GM06990 (cell line): ENCODE measurements at regions not wholly inside any gene's neighbourhood (a gene's known extent, or its start where the extent isn't known, plus 50 kb on each side); places are given as distances from the start of the nearest gene placed in this dataset.

Experiments
- DNase-seq: peaks from one replicate; pipeline ENCODE4 v3.0.0-alpha.2; 2011; ENCODE audit not compliant: insufficient read length; ENCODE audit errors: extremely low read depth
- H3K27me3 ChIP-seq: replicated peaks from 2 replicates; pipeline ENCODE4 v1.6.0; 2011; ENCODE audit warnings: low read length; ENCODE audit not compliant: control insufficient read depth, insufficient read depth
- H3K36me3 ChIP-seq: 2 replicates; pipeline ENCODE4 v1.5.1; 2011; ENCODE audit warnings: low read length; ENCODE audit not compliant: control insufficient read depth, insufficient read depth
- H3K4me3 ChIP-seq: replicated peaks from 2 replicates; pipeline ENCODE4 v1.5.1; 2011; ENCODE audit warnings: low read depth, mild to moderate bottlenecking, control low read depth, low read length
- TF ChIP-seq, protein P1 (sequence below): IDR thresholded peaks from 2 replicates; pipeline ENCODE4 v1.5.1; 2011; ENCODE audit warnings: low read length, control low read depth, mild to moderate bottlenecking, inconsistent platforms; ENCODE audit not compliant: insufficient read depth, poor library complexity, severe bottlenecking

DNA sequence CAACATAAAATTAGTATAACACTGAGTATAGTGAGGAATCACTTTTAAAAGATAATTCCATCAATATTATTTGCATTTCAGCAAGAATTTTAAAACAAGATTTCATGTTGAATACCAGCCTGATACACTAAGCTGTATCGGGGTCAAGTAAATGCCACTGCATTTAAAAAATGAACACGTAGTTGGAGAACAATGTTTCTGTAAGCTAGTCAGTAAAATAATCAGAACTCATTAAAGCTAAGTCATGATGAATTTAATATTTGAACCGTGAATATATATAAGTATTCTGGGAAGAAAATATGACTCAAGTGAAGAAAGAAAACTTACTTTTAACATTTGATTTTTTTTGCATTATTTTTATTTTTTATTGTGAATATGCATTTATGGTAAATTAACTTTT, 611.0 kb upstream of the PABPC4L start:
- TF ChIP-seq, protein P1, sequence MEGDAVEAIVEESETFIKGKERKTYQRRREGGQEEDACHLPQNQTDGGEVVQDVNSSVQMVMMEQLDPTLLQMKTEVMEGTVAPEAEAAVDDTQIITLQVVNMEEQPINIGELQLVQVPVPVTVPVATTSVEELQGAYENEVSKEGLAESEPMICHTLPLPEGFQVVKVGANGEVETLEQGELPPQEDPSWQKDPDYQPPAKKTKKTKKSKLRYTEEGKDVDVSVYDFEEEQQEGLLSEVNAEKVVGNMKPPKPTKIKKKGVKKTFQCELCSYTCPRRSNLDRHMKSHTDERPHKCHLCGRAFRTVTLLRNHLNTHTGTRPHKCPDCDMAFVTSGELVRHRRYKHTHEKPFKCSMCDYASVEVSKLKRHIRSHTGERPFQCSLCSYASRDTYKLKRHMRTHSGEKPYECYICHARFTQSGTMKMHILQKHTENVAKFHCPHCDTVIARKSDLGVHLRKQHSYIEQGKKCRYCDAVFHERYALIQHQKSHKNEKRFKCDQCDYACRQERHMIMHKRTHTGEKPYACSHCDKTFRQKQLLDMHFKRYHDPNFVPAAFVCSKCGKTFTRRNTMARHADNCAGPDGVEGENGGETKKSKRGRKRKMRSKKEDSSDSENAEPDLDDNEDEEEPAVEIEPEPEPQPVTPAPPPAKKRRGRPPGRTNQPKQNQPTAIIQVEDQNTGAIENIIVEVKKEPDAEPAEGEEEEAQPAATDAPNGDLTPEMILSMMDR: no peak
- DNase-seq: no peak
- no peak overlapping the region for H3K4me3 ChIP-seq

DNA sequence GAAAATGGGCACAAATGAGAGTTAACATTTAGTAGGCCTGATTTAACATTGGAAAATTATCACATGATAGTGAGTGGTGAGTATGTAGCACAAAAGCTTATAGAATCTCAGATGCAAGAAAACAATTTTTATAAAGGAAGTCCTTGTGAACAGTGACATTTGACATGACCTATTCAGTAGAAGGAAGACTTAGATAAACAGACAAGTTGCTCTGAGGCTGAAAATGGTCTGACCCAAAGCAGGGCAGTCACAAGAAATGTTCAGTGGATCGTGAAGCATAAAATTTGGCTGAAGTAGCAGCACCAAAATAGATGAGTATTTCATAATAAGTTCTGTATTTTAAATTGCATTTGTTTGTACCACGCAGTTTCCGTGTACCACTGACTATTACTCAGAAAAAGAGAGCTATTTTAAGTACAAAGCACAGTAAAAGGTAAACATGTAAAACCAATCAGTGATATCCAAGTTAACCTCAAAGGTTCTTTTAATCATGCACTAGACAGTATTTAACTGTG, 605.7 kb upstream of the PABPC4L start:
- TF ChIP-seq, protein P1: no peak
- Histone ChIP-seq H3K36me3 (no peaks in the 10 kb centered on the region), H3K27me3 (no peaks in the 10 kb centered on the region), H3K4me3 (no peak overlapping the region)
- DNase-seq: no peak

More for the DNA sequence above, 611.0 kb upstream of the PABPC4L start:
- Histone ChIP-seq H3K36me3 (no peaks in the 10 kb centered on the region), H3K27me3 (no peaks in the 10 kb centered on the region)

DNA sequence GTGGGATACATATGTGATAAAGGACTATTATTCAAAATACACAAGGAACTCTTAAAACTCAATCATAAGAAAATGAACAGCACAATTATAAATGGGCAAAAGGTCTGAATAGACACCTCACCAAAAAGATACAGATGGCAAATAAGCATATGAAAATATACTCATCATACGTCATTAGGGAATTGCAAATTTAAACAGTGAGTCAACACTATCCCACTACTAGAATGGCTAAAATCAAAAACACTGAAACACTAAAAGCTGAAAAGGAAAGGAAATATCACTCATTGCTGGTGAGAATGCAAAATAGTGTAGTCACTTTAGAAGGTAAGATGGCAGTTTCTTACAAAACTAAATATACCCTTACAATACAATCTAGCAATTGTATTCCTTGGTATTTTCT, 597.0 kb upstream of the PABPC4L start:
- Histone ChIP-seq H3K27me3 (no peaks in the 10 kb centered on the region), H3K4me3 (no peak overlapping the region), H3K36me3 (no peaks in the 10 kb centered on the region)
- TF ChIP-seq, protein P1: no peak
- DNase-seq: no peak

DNA sequence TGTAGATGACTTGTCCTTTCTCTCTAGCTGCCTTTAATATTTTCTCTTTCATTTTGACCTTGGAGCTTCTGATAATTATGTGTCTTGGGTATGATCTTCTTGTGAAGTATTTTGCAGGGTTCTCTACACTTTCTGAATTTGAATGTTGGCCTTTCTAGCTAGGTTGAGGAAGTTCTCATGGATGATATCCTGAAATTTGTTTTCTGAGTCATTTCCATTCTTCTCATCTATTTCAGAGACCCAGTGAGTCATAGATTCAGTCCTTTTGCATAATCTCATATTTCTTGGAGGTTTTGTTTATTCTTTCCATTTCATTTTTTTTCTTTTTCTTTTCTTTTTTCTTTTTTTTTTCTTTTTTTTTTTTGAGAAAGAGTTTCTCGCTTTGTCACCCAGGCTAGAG, 585.7 kb upstream of the PABPC4L start:
- H3K4me3 ChIP-seq: no peak overlapping the region
- TF ChIP-seq, protein P1: no peak
- no peaks in the 10 kb centered on the region for H3K36me3 ChIP-seq
- H3K27me3 ChIP-seq: no peaks in the 10 kb centered on the region
- DNase-seq: no peak

DNA sequence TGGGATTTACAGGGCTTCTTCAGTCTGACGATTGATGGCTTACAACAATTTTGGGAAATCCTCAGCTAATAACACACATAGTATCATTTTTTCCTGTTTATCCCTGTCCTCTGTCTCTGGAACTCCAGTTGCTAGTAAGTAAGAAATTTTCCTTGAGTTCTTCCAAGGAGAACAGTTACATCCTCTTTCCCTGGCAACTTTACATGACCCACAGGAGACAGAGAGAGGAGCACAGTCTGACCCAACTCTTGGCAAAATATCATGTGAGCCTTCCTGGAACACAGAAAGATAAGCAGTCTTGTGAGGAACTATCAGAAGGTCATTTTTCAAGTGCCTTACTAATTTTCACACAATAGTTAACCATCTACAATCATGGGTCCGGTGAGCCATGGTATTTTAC, 578.7 kb upstream of the PABPC4L start:
- H3K4me3 ChIP-seq: no peak overlapping the region
- TF ChIP-seq, protein P1: no peak
- H3K36me3 ChIP-seq: no peaks in the 10 kb centered on the region
- DNase-seq: no peak
- no peaks in the 10 kb centered on the region for H3K27me3 ChIP-seq

DNA sequence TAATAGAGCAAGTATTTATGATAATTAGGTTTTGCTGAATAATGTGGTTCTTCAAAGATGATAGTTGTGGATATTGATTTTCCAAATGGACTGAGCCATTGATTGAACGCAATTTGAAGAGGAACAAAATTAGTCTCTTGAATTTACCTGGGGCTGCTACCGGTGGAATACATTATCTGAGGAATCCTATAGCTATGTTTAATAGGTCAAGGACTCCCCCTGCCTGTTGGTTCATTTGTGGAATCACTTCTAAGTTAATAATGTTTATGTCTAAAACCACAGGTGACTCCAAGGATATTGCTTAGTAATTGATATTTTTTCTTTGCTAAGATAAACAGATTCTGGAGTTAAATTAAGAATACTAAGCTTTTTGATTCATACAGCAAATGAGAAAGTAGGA, 576.0 kb upstream of the PABPC4L start:
- H3K36me3 ChIP-seq: no peaks in the 10 kb centered on the region
- DNase-seq: no peak
- H3K4me3 ChIP-seq: no peak overlapping the region
- no peaks in the 10 kb centered on the region for H3K27me3 ChIP-seq
- TF ChIP-seq, protein P1: no peak
